ENCODE measurements at regions not wholly inside any gene's neighbourhood (a gene's known extent, or its start where the extent isn't known, plus 50 kb on each side); places are given as distances from the start of the nearest gene placed in this dataset.
"Not testable (repeated sequence)": the region's sequence is repeated elsewhere in the genome, so short reads cannot be mapped to it uniquely, and the experiment has no call there.

GRCh38 chr20:29885282-29886185 is 1371.9 kb upstream of the DEFB115 start:
- H3K27ac ChIP-seq = not testable (repeated sequence)

- H3K27ac ChIP-seq = not testable (repeated sequence)
These were observed 1365.9 kb upstream of the DEFB115 start for GRCh38 chr20:29891555-29891954.

Data from C4-2B (cell line).